ENCODE measurements at regions not wholly inside any gene's neighbourhood (a gene's known extent, or its start where the extent isn't known, plus 50 kb on each side); places are given as distances from the start of the nearest gene placed in this dataset.
"Not testable (repeated sequence)": the region's sequence is repeated elsewhere in the genome, so short reads cannot be mapped to it uniquely, and the experiment has no call there.

GRCh38 chr1:120248726-120249427, 72.6 kb upstream of the SEC22B start:
- not testable (repeated sequence) for TF ChIP-seq POLR2A (IDR thresholded peaks at IDR 0.05; ENCODE audit: low read depth, low read length); JUN (IDR thresholded peaks at IDR 0.05; ENCODE audit: borderline replicate concordance, insufficient read depth, insufficient read length, low read depth)
